ENCODE measurements at regions not wholly inside any gene's neighbourhood (a gene's known extent, or its start where the extent isn't known, plus 50 kb on each side); places are given as distances from the start of the nearest gene placed in this dataset.

GRCh38 chr21:35510294-35510693, 461.2 kb upstream of the RUNX1 start:
- TF ChIP-seq POLR2A (IDR thresholded peaks at IDR 0.05) (no peak), CTCF (IDR thresholded peaks at IDR 0.05) (no peak)

All from thyroid gland (tissue), 4 donors.